ENCODE measurements at regions not wholly inside any gene's neighbourhood (a gene's known extent, or its start where the extent isn't known, plus 50 kb on each side); places are given as distances from the start of the nearest gene placed in this dataset.

DNA sequence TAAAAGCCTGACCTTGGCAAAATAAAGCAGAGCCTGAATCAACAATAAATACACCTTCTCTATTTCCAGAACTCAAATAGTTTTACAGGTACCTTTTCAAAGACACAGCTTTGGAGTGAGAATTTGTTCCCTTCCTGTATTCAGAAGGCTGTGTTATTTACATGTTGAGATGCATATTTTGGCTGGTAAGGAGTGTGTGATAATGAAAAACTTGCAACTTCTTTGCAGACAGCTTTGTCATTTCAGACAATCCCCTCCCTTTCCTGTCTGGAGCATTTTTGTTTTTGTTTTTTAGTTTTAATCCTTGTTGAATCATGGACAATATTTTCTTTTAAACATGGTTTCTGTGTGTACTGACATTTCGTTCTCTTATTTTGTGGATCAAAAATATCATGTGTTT is 493.8 kb downstream of the FAT4 start:
- FAIRE-seq: no peak
- Histone ChIP-seq H2AFZ (ENCODE audit: low read depth, low read length) (peak overlapping the region; percentile 26), H4K20me1 (ENCODE audit: insufficient read depth, low read length) (no peaks in the 10 kb centered on the region), H3K9me3 (ENCODE audit: insufficient read depth, low read depth, low read length) (no peaks in the 10 kb centered on the region), H3K4me2 (ENCODE audit: low read length) (no peak overlapping the region), H3K4me1 (ENCODE audit: insufficient read depth, low read length) (no peaks in the 10 kb centered on the region), H3K36me3 (ENCODE audit: insufficient read depth, low read length) (no peaks in the 10 kb centered on the region), H3K4me3 (ENCODE audit: insufficient read depth, low read depth, low read length) (no peak overlapping the region), H3K27me3 (ENCODE audit: insufficient read depth, low read length) (no peaks in the 10 kb centered on the region), H3K79me2 (ENCODE audit: insufficient read depth, low read length) (no peaks in the 10 kb centered on the region), H3K9ac (ENCODE audit: low read length) (no peak overlapping the region), H3K27ac (ENCODE audit: low read depth, low read length) (no peak overlapping the region)
- H3K27me3 Mint-ChIP-seq (ENCODE audit: low read depth, unreplicated experiment): no peaks in the 10 kb centered on the region
- no peaks in the 10 kb centered on the region for H3K9me3 Mint-ChIP-seq (ENCODE audit: unreplicated experiment)
- no peak overlapping the region for H3K27ac Mint-ChIP-seq (ENCODE audit: unreplicated experiment)
- TF ChIP-seq, protein P1, sequence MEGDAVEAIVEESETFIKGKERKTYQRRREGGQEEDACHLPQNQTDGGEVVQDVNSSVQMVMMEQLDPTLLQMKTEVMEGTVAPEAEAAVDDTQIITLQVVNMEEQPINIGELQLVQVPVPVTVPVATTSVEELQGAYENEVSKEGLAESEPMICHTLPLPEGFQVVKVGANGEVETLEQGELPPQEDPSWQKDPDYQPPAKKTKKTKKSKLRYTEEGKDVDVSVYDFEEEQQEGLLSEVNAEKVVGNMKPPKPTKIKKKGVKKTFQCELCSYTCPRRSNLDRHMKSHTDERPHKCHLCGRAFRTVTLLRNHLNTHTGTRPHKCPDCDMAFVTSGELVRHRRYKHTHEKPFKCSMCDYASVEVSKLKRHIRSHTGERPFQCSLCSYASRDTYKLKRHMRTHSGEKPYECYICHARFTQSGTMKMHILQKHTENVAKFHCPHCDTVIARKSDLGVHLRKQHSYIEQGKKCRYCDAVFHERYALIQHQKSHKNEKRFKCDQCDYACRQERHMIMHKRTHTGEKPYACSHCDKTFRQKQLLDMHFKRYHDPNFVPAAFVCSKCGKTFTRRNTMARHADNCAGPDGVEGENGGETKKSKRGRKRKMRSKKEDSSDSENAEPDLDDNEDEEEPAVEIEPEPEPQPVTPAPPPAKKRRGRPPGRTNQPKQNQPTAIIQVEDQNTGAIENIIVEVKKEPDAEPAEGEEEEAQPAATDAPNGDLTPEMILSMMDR (IDR thresholded peaks at IDR 0.05; ENCODE audit: insufficient read depth, low read depth, low read length): no peak
- no peak for TF ChIP-seq EZH2 (IDR thresholded peaks at IDR 0.05; ENCODE audit: insufficient read depth, low read length)
- no peaks in the 10 kb centered on the region for H3K36me3 Mint-ChIP-seq (ENCODE audit: low read depth, unreplicated experiment)
- DNase-seq (ENCODE audit: low read depth): no peak
- H3K4me3 Mint-ChIP-seq (ENCODE audit: unreplicated experiment): no peak overlapping the region
- peaks cover 5% of the 10 kb centered on the region for H3K4me1 Mint-ChIP-seq (ENCODE audit: low read depth, unreplicated experiment)

DNA sequence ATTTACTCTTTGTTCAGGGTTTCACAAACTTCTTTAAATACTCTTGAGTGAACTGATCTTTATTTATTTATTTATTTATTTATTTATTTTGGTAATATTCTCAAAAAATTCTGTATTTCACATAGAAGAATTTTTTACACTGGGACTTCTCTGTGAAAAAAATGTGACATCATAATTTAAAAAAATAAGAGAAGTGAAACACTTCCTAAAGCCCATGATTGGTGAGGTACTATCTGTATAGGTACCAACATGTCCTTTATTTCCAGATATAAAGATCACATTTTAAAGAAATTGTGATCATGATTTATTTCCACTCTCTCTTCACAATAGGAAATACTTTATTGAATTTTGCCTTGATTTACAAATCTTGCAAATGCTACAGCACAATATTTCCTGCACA is 497.1 kb downstream of the FAT4 start:
- Mint-ChIP-seq H3K9me3 (ENCODE audit: unreplicated experiment) (no peaks in the 10 kb centered on the region), H3K36me3 (ENCODE audit: low read depth, unreplicated experiment) (no peaks in the 10 kb centered on the region)

More for the DNA sequence above, 497.1 kb downstream of the FAT4 start:
- no peak overlapping the region for H3K4me2 ChIP-seq (ENCODE audit: low read length)
- H4K20me1 ChIP-seq (ENCODE audit: insufficient read depth, low read length): no peaks in the 10 kb centered on the region
- FAIRE-seq (no peak), DNase-seq (ENCODE audit: low read depth) (no peak)
- H3K9ac ChIP-seq (ENCODE audit: low read length): no peak overlapping the region
- H3K9me3 ChIP-seq (ENCODE audit: insufficient read depth, low read depth, low read length): no peaks in the 10 kb centered on the region
- no peaks in the 10 kb centered on the region for H3K36me3 ChIP-seq (ENCODE audit: insufficient read depth, low read length)
- no peaks in the 10 kb centered on the region for H3K27me3 Mint-ChIP-seq (ENCODE audit: low read depth, unreplicated experiment)
- H3K79me2 ChIP-seq (ENCODE audit: insufficient read depth, low read length): no peaks in the 10 kb centered on the region
- H3K27ac Mint-ChIP-seq (ENCODE audit: unreplicated experiment): no peak overlapping the region
- TF ChIP-seq, protein P1 (IDR thresholded peaks at IDR 0.05; ENCODE audit: insufficient read depth, low read depth, low read length): no peak
- TF ChIP-seq EZH2 (IDR thresholded peaks at IDR 0.05; ENCODE audit: insufficient read depth, low read length): no peak
- H3K4me1 ChIP-seq (ENCODE audit: insufficient read depth, low read length): no peaks in the 10 kb centered on the region
- no peak overlapping the region for H3K4me3 Mint-ChIP-seq (ENCODE audit: unreplicated experiment)
- H3K27me3 ChIP-seq (ENCODE audit: insufficient read depth, low read length): no peaks in the 10 kb centered on the region
- H3K4me3 ChIP-seq (ENCODE audit: insufficient read depth, low read depth, low read length): no peak overlapping the region
- no peak overlapping the region for H2AFZ ChIP-seq (ENCODE audit: low read depth, low read length)
- H3K27ac ChIP-seq (ENCODE audit: low read depth, low read length): no peak overlapping the region
- H3K4me1 Mint-ChIP-seq (ENCODE audit: low read depth, unreplicated experiment): peaks cover 5% of the 10 kb centered on the region
